AG08396 (cell line): ENCODE measurements at regions not wholly inside any gene's neighbourhood (a gene's known extent, or its start where the extent isn't known, plus 50 kb on each side); places are given as distances from the start of the nearest gene placed in this dataset.
A peak's percentile ranks its signal among the peaks of the same experiment; 100 is the strongest.
"Not testable (repeated sequence)": the region's sequence is repeated elsewhere in the genome, so short reads cannot be mapped to it uniquely, and the experiment has no call there.

Experiments
- DNase-seq: peaks from one replicate; pipeline ENCODE4 v3.0.0; 2012; ENCODE audit warnings: low spot score, mixed read lengths

DNA sequence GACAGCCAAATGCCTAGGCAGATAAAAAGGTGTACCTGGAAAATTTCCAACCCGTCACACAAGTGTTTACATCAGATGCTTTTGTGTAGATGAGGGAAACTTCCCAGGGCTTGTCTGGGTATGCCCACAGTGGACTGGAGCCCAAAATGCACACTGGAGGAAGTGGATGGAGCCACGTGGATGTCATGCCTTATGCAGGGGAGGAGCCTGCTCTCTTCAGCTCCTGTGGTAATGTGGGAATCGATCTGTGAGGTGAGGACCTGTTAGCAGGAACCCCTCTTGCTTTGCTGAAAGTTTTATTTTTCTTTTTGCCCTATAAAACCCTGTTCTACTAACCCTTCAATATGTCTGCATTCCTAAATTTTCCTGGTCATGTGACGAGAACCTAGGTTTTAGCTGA, 439.2 kb upstream of the CDH9 start:
- no peak for DNase-seq

GRCh38 chr5:27476356-27476988, 438.1 kb upstream of the CDH9 start:
- DNase-seq, result no peak

DNA sequence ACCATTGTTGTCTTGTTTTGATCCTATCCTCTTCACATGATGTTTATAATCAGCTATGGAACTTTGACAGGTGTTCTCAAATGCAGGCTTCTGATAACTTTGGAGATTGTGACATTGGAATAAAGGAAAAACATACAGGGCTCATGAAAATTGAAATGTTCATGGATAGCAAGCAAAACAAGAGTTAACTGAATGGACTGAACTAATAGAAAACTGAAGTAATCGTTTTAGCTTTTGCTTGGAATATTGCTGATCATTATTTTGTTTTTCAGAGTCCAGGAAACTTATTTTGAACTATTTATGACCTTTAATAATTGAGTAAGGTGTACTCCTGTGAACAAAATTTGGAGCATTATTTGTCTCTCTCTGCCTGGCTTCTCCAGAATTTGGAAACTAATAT, 436.7 kb upstream of the CDH9 start:
- no peak for DNase-seq

DNA sequence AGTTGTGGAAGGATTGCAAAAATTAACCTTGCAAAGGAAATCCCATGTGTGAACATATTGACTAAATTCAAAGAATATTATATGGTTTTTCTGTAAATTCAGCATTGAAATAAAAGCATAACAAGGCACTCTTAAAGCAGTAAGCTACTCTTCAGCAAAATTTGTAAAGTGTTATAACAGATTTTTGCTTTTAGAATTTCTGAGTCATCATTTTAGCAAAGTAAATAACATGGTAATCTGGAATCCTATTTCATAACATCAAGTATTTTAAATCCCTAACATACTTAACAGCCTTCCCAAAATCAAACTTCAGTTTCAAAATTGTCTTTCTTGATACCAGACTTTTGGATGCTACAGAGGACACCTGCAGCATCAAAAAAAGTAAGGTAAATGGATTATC, 436.0 kb upstream of the CDH9 start:
- DNase-seq, result no peak

- no peak for DNase-seq
Observed at GRCh38 chr5:27474047-27474309, 435.6 kb upstream of the CDH9 start.

DNA sequence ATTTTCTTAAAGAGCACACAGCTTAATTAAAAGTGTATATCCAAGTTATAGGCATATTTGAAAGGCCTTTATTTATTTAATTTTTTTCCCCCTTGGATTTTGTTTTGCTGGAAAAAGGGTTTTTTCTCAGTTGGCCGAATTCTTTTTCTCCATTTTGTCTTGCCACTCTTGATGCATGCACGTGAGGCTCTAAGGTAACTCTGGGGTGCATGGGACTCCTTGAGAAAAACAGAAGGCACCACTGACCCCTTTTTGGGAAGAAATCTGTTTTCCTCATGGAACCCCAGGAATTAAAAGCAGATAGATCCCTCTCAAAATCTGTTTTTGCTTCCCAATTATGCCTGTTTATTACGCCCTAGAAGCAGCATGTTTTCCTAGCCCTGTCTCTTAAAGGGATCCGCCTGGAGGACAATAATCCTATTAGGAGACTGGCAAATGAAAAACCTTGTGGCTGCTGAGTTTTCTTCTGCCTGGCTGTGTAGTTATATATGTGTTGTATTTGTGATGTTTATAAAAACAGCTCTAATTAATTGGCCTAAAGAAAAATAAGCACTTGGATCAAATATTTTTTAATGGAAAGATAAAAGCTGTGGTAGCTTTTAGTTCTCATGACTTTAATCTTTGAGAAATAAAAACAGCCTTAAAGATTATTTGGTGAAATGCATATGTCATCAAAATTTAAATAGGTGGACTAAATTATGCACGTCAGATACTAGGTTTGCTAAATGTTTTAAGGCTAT, 435.1 kb upstream of the CDH9 start:
- DNase-seq, result no peak

DNA sequence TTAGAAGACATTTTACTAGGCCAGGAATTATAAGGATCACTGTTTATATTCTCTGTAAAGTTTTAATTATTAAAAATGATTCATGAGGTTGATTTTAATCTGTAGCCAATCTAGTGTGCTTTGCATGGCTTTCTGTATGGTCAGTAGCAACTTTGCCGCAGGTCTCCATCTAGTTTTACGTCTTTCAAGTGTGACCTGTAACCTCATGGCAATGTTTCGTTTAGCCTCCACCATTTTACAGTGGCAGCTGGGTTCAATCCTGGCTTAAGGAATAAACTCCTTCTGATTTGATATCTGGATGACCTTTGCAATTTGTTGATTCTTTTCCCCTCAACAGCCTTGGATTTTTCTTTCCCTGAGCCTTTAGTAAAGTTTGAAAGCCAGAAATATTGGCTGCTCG, 434.5 kb upstream of the CDH9 start:
- DNase-seq, result no peak

GRCh38 chr5:27472000-27472763, 433.8 kb upstream of the CDH9 start:
- peak; percentile 12 for DNase-seq

GRCh38 chr5:27466959-27467358, 428.6 kb upstream of the CDH9 start:
- DNase-seq, result no peak

- DNase-seq, result no peak
Observed at GRCh38 chr5:27465140-27465539, 426.8 kb upstream of the CDH9 start.

GRCh38 chr5:27463446-27464149, 425.2 kb upstream of the CDH9 start:
- DNase-seq, result no peak

DNA sequence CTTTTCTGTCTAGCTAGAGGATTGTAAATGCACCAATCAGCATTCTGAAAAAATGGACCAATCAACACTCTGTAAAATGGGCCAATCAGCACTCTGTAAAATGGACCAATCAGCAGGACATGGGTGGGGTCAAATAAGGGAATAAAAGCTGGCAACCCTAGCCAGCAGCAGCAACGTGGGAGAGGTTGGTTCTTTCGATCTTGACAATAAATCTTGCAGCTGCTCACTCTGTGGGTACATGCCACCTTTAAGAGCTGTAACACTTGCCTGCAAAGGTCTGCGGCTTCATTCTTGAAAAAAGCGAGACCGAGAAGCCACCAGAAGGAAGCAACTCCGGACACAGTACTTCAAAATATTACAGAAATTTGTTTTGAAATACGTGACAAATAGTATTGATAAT, 424.6 kb upstream of the CDH9 start:
- DNase-seq, result no peak

DNA sequence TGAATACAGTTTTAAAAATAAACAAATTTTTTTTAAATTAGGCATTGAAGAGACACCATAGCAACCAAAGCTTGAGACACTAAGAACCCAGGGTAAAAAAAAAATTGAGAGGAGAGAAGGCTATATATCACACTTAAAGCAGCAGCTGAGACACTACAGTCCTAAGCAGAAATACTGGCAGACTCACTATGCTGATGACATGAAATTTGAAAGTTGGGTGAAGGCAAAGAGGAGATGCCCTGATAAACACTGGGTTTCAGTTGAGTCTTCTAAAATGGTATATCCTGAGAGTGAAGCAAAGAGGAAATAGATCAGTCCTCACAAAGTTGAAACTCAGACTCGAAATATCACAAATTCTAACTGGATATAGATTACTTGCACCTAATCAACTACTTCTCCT, 419.9 kb upstream of the CDH9 start:
- DNase-seq, result no peak

- no peak for DNase-seq
Observed at GRCh38 chr5:27451377-27451776, 413.0 kb upstream of the CDH9 start.

- no peak for DNase-seq
Observed at GRCh38 chr5:27450607-27451006, 412.2 kb upstream of the CDH9 start.

DNA sequence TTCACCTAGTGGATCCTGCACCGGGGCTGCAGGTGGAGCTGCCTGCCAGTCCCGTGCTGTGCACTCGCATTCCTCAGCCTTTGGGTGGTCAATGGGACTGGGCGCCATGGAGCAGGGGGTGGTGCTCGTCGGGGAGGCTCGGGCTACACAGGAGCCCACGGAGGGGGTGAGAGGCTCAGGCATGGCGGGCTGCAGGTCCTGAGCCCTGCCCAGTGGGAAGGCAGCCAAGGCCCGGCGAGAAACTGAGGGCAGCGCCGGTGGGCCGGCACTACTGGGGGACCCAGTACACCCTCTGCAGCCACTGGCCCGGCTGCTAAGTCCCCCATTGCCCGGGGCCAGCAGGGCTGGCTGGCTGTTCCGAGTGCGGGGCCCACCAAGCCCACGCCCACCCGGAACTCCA, 401.0 kb upstream of the CDH9 start:
- DNase-seq, result not testable (repeated sequence)

DNA sequence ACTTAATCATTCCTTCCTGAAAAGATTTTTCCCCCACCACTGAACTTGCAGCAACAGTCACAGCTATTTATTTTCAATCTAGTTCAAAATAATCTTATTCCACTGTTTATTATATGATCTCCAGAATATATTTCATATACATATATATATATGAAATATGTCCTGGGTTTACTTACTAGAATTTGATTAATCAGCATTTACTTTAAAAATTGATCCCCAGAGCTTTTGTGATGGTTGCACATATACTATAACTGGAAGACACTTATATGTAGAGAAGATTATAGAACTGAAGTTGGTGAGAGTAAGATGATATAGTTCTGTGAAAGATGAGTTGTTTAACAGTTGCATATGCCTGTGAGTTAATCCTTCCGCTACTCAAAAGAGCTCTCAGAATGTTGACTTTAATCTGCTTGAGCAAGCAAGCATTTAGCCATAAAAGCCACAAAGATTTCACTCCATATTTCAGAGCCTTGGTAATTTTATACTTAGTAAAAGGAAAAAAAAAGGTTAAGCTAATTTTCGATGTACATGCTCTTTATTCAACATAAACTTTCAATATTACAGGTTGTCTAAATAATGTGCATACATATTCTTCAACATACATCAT, 399.3 kb upstream of the CDH9 start:
- no peak for DNase-seq

- no peak for DNase-seq
Observed at GRCh38 chr5:27434335-27434734, 395.9 kb upstream of the CDH9 start.

DNA sequence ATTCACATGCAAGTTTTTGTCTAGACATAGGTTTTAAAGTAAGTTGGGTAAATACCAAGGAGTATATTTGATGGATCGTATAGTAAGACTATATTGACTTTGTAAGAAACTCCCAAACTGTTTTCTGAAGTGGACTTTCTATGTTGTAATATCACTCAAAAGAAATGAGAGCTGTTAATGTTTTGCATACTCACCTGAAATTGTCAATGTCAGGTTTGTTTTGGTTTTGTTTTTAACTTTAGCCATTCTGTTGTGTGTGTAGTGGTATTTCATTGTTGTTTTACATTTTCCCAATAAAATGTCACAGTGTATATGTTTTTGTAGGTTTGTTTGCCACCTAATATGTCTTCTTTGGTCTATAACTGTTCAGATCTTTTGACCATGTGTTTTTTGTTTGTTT, 375.7 kb upstream of the CDH9 start:
- DNase-seq, result no peak

DNA sequence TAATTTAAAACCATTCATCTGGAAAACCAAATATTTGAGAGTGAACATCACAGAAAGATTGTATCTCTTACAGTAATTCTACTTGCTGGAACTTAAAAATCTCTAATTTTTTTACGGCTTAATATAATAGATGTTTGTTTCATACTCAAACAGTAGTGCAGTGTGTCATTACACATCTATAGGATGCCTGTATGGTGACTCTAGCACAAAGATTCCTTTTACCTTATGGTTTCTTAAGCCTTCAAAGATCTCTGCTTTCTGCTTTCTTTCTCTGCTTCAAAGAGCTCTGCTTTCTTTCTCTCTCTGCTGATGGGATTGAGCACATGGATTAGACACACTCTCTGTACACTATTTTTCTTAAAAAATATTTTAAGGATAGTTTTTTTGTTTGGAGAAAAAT, 374.0 kb upstream of the CDH9 start:
- DNase-seq, result no peak

GRCh38 chr5:27406020-27406419, 367.6 kb upstream of the CDH9 start:
- no peak for DNase-seq

- no peak for DNase-seq
Observed at GRCh38 chr5:27403243-27403882, 365.0 kb upstream of the CDH9 start.
